NCI-H345 treated with DMSO at 0.1 percent for 48 hours (cell line): ENCODE measurements at regions not wholly inside any gene's neighbourhood (a gene's known extent, or its start where the extent isn't known, plus 50 kb on each side); places are given as distances from the start of the nearest gene placed in this dataset.

Experiments
- DNase-seq: peaks from one replicate; lab custom pipeline; 2025; ENCODE audit not compliant: unreplicated experiment; lab: John Stamatoyannopoulos, UW

- DNase-seq: no peak
Observed at GRCh38 chr19:31223740-31224534, 125.3 kb downstream of the TSHZ3 start.

GRCh38 chr19:31220540-31220939 lies 128.7 kb downstream of the TSHZ3 start:
- no peak for DNase-seq

- no peak for DNase-seq
Observed at GRCh38 chr19:31214997-31215396, 134.2 kb downstream of the TSHZ3 start.

GRCh38 chr19:31214086-31214485 lies 135.2 kb downstream of the TSHZ3 start:
- no peak for DNase-seq

GRCh38 chr19:31211088-31211487 lies 138.1 kb downstream of the TSHZ3 start:
- DNase-seq: no peak

- no peak for DNase-seq
Observed at GRCh38 chr19:31205887-31206518, 143.2 kb downstream of the TSHZ3 start.

GRCh38 chr19:31204115-31204514 lies 145.1 kb downstream of the TSHZ3 start:
- DNase-seq: no peak

GRCh38 chr19:31185261-31185660 lies 164.0 kb downstream of the TSHZ3 start:
- DNase-seq: no peak

GRCh38 chr19:31181535-31181934 lies 167.7 kb downstream of the TSHZ3 start:
- no peak for DNase-seq

GRCh38 chr19:31180907-31181306 lies 168.3 kb downstream of the TSHZ3 start:
- DNase-seq: no peak

- no peak for DNase-seq
Observed at GRCh38 chr19:31179471-31179852, 169.8 kb downstream of the TSHZ3 start.

- DNase-seq: no peak
Observed at GRCh38 chr19:31178833-31179470, 170.3 kb downstream of the TSHZ3 start.

- no peak for DNase-seq
Observed at GRCh38 chr19:31177246-31177645, 172.0 kb downstream of the TSHZ3 start.

GRCh38 chr19:31175564-31176348 lies 173.5 kb downstream of the TSHZ3 start:
- no peak for DNase-seq

GRCh38 chr19:31174948-31175347 lies 174.3 kb downstream of the TSHZ3 start:
- DNase-seq: no peak

GRCh38 chr19:31173991-31174390 lies 175.2 kb downstream of the TSHZ3 start:
- DNase-seq: no peak

- DNase-seq: no peak
Observed at GRCh38 chr19:31171936-31172335, 177.3 kb downstream of the TSHZ3 start.

GRCh38 chr19:31170046-31170445 lies 179.2 kb downstream of the TSHZ3 start:
- no peak for DNase-seq

GRCh38 chr19:31168106-31168625 lies 181.1 kb downstream of the TSHZ3 start:
- DNase-seq: no peak

- no peak for DNase-seq
Observed at GRCh38 chr19:31167690-31168089, 181.5 kb downstream of the TSHZ3 start.

GRCh38 chr19:31166206-31166605 lies 183.0 kb downstream of the TSHZ3 start:
- DNase-seq: no peak
